ENCODE measurements at regions not wholly inside any gene's neighbourhood (a gene's known extent, or its start where the extent isn't known, plus 50 kb on each side); places are given as distances from the start of the nearest gene placed in this dataset.

- TF ChIP-seq CTCF (conservative IDR thresholded peaks at IDR 0.05 in 1 of 2, IDR thresholded peaks at IDR 0.05 in 1 of 2; ENCODE audit: low read depth in 1 of 2, low read length in 2 of 2), result no peak
- no peak for TF ChIP-seq EZH2 (IDR thresholded peaks at IDR 0.05; ENCODE audit: low read length, missing control alignments)
These were observed 621.1 kb upstream of the CDH18 start for GRCh38 chr5:20609126-20609525.

Measured in fibroblast of lung (primary cell).